DMS53 treated with DMSO at 0.1 percent for 48 hours (cell line): ENCODE measurements at regions not wholly inside any gene's neighbourhood (a gene's known extent, or its start where the extent isn't known, plus 50 kb on each side); places are given as distances from the start of the nearest gene placed in this dataset.

Source experiments
- DNase-seq: peaks from one replicate; lab custom pipeline; 2025; ENCODE audit not compliant: unreplicated experiment; lab: John Stamatoyannopoulos, UW

- DNase-seq = no peak
Observed at GRCh38 chr10:47165168-47165710, 134.8 kb upstream of the GDF10 start.

GRCh38 chr10:47165711-47166404 lies 134.1 kb upstream of the GDF10 start:
- DNase-seq = no peak

- DNase-seq = no peak
Observed at GRCh38 chr10:47166405-47166777, 133.6 kb upstream of the GDF10 start.

DNA sequence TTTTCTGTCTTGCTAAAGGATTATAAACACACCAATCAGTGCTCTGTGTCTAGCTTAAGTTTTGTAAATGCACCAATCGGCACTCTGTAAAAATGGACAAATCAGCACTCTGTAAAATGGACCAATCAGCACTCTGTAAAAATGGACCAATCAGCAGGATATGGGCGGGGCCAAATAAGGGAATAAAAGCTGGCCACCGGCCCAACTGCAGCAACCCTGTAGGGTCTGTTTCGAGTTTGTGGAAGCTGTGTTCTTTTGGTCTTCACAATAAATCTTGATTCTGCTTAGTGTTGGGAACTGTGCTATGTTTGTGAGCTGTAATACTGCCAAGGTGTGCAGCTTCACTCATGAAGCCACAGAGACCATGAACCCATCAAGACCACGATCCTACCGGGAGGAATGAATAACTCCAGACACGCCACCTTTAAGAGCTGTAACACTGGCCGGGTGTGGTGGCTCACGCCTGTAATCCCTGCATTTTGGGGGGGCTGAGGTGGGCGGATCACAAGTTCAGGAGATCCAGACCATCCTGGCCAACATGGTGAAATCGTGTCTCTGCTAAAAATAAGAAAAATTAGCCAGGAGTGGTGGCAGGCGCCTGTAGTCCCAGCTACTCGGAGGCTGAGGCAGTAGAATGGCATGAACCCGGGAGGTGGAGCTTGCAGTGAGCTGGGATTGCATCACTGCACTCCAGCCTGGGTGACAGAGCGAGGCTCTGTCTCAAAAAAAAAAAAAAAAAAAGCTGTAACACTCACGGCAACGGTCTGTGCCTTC lies 133.0 kb upstream of the GDF10 start:
- peak; percentile 33 for DNase-seq

- DNase-seq = no peak
Observed at GRCh38 chr10:47167591-47167990, 132.4 kb upstream of the GDF10 start.

- no peak for DNase-seq
Observed at GRCh38 chr10:47169581-47169980, 130.4 kb upstream of the GDF10 start.

DNA sequence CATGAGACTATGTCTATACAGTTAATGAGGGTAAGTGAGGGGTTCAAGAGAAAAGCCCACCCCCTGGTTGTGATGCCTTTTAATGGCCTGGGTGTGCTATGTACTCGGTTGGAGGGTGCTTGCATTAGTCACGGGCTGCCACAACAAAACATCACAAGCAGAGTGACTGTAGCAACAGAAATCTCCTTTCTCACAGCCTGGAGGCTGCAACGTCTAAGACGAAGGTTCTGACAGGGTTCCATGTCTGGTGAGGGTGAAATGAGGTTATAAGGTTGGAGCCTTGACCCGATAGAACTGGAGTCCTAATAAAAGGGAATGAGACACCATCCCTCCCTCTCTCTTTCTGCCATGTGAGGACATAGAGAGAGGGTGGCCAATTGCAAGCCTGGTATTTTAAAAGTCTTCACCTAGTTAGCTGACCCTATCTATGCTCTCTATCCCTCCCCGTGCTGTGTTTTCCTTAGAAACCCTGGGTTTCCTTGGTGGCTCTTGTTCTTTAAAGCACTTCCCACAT lies 126.0 kb upstream of the GDF10 start:
- DNase-seq = no peak

DNA sequence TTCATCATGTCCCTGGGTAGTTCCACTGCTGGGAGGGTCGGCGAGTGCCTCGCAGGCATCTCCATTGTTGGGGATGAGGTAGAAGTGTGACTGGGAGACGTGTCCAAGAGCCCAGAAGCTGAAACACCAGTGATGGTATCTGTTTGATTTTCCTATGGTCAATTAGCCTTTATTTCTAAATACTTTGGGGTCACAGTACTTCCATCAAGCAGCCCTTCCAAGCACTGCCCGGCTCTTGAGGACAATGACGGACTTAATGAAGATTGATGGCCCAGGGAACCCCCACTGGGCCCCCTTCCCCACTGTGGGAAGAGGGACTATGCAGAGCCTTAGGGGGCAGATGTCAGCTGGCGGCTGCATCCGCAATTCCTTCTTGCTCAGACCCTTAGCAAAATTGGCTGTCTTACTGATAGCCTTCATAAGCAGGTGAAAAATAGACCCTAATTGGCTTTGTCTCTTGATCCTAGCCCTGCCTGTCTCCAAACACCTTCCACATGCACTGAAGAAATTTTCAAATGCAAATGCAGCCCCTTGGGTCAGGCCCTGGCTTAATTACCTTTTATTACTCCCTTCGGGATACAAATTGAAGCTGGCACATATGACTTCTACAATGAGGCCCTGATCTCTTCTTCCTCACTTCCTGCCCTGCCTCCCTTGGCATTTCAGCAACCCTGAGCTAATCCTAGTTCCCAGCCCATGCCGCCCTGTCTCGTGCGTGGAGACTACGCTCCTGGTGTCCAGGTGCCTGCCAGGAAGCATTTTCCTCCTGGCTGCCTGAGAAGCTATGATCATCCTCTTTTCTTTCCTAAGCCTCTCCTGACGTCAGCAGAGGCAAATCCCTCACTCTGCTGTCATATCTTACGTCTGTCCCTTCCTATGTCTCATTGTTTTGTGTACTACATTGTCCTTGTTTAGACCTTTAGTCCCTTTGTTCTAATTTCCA lies 124.5 kb upstream of the GDF10 start:
- no peak for DNase-seq

DNA sequence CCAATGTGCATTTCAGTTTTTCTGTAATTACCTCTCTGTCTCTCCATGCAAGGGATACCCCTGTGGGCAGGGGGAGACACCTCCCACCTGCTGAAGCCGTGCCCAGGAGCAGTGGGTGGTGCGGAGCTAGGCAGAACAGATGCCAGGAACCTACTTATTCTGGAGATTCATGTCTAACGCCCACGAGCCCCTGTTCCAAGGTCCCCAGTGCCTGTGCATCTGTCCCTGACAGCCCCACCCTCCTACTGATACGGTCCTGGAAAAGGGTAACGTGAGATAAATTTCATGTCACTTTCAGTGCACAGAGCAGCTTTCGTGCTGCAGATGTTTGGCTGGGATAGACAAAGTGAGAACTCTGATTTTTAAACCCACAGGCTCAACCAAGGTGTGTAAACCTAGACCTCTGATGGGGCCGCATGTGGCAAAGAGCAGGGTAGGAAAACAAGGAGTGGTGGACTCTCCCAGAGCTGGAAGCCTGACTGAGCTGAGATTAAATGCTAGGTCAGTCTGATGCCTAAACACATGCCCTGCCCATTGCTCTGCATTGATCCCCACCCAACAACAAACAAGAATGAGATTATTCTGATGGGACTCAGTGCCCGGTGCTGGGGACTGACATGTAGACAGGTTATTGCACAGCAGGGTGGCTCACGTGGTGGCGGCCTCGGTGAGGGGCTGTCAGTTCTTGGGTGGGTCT lies 123.6 kb upstream of the GDF10 start:
- DNase-seq = no peak

GRCh38 chr10:47176903-47177868 lies 122.8 kb upstream of the GDF10 start:
- no peak for DNase-seq

DNA sequence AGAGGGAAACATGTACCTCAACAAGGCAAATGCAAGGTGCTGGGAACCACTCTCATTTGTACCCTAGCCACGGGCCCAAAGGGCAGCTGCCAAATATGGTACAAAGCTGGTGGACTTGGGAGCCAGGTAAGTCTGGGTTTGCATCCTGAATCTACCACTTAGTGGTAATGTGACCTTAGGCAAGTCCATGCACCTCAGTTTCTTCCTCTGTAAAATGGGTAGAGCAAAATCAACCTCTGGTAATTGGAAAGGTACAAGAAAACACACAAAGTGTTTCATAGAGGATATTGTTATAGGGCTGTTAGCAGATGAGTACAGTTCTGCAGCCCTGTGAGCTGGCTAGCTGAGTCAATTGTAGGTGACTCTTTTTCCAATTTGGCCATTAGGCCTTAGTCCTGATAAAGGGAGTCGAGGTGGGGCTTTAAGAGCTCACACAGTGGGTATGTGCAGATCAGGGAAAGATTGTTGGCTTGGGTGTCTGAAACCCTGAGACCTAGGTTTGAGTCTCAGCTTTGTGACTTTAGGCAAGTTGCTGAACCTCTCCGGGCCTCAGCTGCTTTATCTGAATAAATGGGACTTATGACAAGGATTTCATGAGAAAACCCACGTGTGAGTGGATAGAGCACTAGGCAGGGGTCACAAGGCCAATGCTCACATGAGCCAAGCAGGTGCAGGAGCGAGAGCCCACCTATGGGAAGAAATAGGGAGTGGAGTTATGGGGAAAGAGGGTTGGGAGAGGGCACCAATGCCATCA lies 121.3 kb upstream of the GDF10 start:
- no peak for DNase-seq

DNA sequence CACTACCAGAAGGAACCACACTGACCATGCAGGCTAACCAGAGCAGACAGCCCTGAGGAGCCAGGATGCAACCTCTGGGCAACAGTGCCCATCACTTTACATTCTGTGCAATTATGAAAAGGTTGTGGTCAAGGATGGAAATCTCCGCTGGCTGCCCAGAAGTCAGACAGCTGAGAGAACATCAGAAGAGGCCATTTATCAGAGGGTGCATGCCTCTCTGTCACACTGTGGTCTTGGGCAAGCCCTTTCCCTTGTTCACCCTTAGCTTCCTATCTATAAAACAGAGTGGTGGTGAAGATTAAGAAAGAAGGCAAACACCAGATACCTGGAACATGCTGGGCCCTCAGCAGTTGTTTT lies 120.7 kb upstream of the GDF10 start:
- DNase-seq = no peak

- no peak for DNase-seq
Observed at GRCh38 chr10:47181052-47181849, 118.7 kb upstream of the GDF10 start.

DNA sequence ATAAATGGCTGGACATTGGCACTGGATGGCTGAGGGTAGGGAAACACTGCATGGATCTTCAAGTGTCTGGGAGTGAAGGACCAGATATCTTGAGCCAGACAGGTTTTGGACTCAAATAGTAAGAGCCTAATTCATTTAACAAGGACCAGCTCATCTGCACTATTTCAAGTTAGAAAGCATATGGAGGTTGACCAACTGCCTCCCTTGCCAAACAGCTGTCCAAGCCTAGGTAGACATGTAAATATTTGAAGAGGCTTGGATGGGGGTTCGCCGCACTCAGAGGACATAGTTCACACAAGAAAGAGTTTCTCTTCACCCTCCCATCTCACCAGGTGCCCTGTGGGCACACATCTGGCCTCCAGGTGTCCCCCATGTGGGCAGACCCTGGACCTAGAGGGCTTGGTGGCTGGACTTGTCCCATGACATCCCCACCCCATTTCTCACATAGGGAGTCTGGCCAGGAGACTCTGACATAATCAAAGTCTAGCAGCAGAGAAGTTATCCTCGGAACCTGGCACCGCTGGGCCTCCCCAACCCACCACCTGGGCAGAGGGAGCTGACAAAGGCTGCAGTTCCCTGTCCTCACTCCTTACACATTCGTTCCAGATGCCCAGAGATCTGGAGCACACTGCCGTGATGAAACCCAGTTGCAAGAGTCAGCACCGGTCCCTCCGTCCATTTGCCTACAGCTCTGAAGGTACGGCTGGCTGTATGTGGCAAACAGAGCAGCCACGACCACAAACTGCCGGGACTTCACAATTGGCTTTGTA lies 116.9 kb upstream of the GDF10 start:
- DNase-seq = peak; percentile 36

DNA sequence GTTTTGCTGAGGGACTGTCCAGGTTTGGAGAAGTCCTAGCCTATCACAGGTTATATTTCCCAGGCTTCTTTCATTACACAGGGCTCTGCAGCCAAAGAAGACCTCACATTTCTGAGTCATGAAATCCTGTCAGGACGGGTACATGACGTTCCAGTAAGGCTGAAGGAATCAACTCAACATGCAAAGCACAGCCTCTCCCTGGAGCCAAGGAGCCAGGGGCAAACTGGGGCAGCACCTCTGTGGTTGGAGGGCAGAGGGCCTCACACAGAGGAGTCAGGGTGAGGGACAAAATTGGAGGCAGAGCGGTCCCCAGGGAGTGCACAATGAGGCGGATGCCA lies 116.3 kb upstream of the GDF10 start:
- DNase-seq = peak; percentile 9

- DNase-seq = peak; percentile 65
Observed at GRCh38 chr10:47184273-47184672, 115.7 kb upstream of the GDF10 start.

- DNase-seq = no peak
Observed at GRCh38 chr10:47184724-47185330, 115.2 kb upstream of the GDF10 start.
